DMS53 (cell line): ENCODE measurements at regions not wholly inside any gene's neighbourhood (a gene's known extent, or its start where the extent isn't known, plus 50 kb on each side); places are given as distances from the start of the nearest gene placed in this dataset.

Source experiments
- DNase-seq: peaks from one replicate; lab custom pipeline; 2025; lab: John Stamatoyannopoulos, UW

GRCh38 chr11:112355726-112356125 lies 95.1 kb upstream of the PLET1 start:
- peak; percentile 90 for DNase-seq

DNA sequence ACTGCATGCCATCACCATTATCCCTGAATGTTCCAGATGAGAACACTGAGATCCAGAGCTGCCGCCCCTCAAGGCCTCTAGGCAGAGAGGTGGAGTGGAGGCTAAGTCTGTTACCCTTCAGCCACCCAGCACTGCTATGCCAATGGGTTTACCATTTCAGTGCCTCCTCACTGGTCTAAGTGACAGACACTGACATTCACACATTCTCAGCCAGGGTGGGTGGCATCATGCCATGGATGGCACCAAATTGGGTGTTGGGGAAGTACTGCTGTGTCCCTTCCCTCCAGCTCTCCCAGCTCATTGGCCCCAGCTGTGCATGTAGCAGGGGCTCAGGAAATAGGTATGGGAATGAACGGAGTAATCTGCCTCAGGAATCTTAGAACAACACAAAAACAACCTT lies 96.8 kb upstream of the PLET1 start:
- no peak for DNase-seq

- no peak for DNase-seq
Measured at GRCh38 chr11:112361396-112361795, 100.7 kb upstream of the PLET1 start.

- no peak for DNase-seq
Measured at GRCh38 chr11:112363527-112363926, 102.9 kb upstream of the PLET1 start.

DNA sequence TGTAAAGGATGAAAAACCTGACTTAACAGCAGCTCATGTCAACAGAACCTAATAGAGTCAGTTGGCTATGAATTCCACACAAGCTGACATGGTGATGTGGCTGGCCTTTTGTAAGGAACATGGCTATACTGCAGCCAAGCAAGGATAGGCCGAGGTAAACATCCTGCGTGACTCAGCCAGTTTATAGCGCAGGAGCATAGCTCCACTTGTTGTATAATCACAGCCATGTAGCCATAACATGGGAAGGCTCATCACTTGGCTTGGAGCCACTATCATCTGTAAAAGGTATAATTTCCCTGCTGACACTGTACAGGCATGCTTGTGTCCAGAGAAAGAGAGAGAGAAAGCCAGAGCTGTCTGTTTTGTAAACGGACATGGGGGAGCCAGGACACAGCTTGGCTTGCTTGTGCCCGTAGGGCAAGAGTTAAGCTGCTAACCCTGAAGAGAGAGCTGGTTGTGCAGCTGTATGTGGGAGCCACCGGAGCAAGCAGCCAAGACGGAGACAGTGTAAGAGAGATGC lies 104.4 kb upstream of the PLET1 start:
- DNase-seq: peak; percentile 66

DNA sequence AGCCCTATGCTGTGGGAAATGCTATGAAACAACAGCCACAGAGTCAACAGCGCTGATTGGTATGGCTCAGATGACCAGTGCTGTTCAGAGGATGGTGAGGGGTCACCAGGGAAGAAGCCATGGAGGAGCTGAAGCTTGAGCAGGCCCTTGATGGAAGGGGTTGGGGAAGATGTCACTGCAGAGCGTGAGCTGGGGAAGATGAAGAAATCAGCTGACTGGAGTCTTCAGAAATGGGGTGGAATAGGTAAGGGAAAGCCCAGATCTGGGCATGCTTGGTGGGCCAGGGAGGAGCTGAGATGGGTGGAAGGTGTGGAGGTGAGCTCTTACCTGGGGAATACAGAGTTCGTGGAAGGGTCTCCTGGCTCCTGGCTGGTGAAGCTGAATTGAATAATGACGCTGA lies 105.4 kb upstream of the PLET1 start:
- DNase-seq: no peak

DNA sequence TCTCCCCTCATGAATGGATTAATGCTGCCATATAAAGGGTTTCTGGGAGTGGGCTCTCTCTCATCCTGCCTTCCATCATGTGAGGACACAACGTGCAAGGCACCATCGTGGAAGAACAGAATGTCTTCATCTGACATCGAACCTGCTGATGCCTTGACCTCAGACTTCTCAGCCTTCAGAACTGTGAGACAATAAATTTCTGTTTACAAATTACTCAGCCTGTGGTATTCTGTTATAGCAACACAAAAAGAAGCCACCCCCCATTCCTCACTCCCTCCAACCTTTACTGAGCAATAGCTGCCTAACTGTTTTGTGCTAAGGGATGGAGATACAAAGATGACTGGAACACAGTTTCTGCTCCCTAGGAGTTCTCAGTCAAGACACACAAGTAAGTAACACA lies 106.1 kb upstream of the PLET1 start:
- no peak for DNase-seq

DNA sequence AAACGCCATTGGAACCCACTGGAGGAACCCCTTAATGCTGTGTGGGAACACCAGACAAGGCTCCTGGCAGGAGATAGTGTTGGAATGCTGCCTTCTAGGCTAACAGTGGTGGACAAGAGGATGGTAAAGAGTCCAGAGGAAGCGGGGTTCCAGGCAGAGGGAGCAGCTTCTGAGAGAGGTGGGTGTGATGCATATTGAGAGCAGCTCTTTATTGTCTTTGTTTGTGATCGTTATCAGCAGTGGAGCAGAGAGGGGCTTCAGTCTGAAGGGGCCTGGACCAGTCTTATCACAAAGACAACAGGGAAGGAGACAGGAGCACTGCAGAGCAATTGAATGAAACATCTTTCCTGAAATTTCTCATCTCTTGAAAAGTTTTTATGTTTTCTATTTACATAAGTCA lies 106.8 kb upstream of the PLET1 start:
- DNase-seq: no peak

DNA sequence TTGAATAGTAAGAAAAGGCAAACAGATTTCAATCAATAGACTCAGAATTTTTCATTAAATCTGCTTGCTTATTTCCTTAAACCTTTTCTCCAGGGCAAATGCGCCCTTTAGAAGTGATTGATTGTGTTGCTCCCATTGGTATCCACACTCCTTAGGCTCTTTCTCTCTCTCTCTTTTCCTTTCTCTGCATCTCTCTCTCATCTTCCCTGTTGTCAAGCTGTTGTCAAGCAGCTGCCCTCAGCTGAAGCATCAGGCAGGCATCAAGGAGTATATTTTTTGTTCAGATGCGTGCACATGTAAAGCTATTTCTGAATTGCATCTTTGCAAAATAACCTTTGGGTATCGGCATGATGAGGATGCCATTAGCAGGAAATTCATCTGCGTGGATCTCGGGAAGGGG lies 107.2 kb upstream of the PLET1 start:
- no peak for DNase-seq

DNA sequence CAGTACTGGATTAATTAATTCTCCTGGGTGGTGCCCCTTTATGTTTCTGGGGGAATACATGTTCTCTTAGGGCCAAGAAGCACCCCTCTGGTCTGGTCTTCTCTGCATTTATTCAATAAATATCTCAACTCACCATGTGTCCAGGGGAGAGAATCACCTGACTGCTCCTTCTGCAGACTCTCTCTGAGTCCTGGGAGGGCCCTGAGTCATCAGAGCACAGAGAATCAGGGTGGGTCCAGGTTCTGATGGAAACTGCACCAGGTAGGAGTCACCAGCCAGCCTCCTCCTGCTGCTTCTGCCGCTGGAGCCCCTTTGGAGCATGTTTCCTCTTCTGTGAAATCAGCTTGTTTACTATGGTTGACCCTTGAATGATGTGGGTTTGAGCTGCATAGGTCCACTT lies 107.7 kb upstream of the PLET1 start:
- DNase-seq: no peak

DNA sequence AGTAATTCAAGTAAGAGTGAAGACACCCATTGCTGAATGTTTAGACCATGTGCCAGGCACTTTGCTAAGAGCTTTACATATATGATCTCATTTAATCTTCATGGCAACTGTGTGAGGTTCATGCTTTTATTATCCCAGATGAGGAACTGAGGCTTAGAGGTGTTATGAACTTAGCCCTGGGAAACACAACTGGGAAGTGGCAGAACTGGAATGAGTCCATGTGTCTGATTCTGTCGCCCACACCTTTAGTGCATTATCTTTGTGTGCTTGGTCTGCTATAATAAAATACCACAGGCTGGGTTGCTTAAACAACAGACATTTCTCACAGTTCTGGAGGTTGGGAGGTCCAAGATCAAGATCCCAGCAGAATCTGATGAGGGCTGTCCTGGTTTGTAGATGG lies 108.7 kb upstream of the PLET1 start:
- DNase-seq: no peak

DNA sequence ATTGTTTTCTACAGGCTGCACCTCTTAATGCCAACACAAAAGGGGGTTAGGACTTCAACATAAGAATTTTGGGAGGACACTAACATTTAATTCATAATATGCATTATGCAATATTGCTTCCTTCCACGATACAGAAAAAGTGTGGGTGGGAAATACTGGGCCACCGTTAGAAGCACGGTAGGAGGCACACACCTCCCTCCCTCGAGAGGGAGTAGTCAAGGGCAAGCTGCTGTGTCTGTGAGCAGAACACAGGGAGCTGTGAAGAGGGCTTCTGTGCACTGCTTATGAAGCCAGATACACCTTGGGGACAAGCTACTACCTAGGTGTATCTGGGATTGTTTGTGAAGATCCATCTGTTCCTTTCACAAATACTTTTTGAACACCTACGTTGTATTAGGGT lies 109.3 kb upstream of the PLET1 start:
- DNase-seq: no peak

DNA sequence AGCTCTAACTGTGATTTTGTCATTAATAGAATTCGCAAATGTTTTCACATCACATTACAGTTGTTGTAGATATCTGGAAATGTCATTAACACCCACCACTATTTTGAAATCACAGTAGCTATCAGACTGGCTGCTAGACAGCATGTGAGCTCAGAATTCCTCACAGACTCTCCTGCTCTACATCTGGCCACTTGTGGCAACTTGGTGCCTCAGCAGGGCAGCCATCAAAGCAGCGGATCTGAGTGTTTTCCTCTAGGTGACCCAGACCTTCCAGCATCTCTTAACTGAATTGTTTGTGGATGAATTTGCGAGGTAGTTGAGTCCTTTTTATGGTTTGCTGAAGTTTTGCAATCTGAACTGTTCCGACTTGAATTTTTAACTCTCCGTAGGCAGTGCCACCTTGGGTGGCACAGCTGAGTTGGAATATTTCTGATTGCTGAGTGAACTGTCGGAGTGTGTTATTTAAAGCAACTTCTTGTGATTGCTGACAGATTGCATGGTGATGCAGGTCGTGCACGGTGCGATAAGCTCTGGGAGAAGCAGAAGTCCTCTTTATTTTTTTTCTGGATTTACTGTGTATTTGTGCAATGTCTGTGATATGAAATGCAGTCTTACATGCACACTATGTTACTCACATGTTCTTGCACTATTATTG lies 114.0 kb upstream of the PLET1 start:
- no peak for DNase-seq

GRCh38 chr11:112377946-112378345 lies 117.3 kb upstream of the PLET1 start:
- DNase-seq: no peak

DNA sequence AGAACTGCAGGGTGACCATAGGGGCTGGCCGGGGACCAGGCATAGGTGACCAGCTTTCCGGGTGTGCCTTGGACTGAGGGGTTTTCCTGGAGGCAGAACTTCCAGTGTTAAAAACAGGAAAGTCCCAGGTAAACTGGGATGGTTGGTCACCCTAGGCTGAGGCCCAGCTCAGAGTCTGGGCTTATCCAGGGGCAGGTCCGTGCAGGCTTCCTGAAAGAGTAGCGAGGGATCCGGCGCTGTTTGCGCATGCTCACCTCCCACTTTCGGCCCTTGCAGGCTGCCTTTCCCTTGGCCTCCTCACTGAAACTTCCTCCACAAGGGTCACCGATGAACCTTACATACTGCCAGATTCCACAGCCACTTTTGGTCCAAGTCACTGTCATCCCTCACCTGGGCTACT lies 119.8 kb upstream of the PLET1 start:
- no peak for DNase-seq

GRCh38 chr11:112381578-112381977 lies 120.9 kb upstream of the PLET1 start:
- DNase-seq: no peak

GRCh38 chr11:112382561-112382960 lies 121.9 kb upstream of the PLET1 start:
- no peak for DNase-seq

GRCh38 chr11:112388496-112388895 lies 127.8 kb upstream of the PLET1 start:
- DNase-seq: no peak

GRCh38 chr11:112391086-112391485 lies 130.4 kb upstream of the PLET1 start:
- no peak for DNase-seq

- no peak for DNase-seq
Measured at GRCh38 chr11:112392904-112393303, 132.2 kb upstream of the PLET1 start.

- no peak for DNase-seq
Measured at GRCh38 chr11:112394304-112394703, 133.6 kb upstream of the PLET1 start.

DNA sequence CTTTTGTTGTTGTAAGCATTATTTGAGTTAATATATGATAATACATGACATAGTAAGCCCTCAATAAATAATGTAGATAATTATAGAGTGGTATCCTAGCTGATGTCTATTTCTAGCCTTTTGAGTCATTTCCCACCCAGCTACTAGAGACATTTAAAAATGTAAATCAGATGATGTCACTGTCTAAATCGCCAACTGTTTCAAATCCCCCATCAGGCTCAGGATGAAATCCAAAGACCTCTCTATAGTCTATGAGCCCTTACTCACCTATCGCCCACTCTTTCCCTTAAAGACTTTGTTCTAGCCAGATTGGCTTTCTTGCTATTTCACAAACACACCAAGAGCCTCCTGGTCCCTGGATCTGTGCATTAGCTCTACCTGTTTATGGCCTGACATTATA lies 135.4 kb upstream of the PLET1 start:
- DNase-seq: no peak

DNA sequence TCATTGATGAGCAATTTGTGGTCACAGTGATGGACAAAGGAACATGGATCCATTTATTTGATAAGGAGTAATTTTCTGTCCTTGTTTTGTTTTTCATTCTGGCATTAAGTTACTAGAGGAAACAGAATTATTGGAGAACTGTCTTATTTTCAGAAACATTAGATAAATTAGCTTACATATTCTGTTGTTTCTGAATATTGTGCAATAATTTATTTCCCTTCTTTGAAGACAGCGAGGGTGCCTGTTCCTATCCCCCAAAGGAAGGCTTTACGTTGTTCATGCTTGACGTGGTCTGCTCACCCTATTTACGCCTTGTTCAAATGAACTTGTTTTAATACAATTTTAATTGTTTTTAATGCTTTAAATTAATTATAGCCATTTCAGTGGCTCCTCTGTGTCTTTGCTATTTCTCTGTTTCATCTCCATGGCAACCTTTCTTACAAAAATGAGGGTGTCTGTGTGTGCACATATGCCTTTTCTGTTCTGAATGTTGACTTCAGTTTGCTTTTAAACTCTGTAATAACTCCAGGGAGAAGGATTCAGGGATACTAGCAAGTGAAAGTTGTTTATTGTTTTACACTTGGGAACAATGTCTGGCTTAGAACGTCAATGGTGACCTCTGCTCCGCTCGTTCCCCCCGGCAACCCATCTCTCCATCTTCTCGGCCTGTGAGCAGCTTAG lies 138.3 kb upstream of the PLET1 start:
- no peak for DNase-seq

DNA sequence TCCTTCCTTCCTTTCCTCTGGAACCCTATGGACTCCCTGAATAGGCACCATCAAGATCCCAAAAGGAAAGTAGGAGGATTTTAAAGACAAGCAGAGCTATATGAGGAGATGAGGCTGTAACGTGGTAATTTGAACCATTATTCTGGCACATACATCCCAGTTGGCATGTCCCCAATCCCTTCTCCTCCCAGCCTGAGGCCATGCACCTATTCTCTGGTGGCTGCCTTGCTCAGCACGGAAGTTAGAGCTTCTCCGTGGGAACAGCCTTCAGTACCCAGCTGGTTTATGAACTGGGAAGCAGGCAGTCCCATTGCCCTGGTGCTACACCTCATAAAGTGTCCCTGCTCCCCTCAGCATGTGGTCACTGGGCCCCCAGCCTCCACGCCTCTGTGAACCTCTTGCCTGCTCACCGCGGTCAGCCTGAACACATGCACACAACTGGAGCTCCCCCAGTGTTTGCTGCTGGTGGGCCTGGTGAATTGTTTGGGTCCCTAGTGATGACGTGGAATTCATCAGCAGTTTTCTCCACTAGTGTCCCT lies 139.9 kb upstream of the PLET1 start:
- DNase-seq: no peak
